ENCODE measurements at regions not wholly inside any gene's neighbourhood (a gene's known extent, or its start where the extent isn't known, plus 50 kb on each side); places are given as distances from the start of the nearest gene placed in this dataset.

DNA sequence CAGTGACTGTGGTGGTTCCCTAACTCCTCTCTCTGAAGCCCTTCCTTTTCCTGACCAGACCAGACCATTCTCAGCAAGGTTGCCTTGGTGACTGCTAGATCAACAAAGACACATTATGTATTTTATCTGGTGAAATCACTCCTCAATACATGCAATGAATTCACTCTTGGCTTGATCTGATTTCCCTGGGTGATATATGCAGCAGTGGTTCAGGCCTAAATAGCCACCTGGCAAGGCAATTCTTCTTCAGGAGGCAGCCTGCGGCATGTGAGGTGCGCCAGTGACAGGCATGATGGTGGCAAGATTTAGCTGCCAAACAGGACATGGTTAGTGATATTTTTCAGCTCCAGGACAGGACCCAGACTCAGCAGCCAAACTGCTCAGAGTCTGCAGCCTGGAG lies 350.3 kb upstream of the CCDC196 start:
- Histone ChIP-seq H3K9me3 (replicated peaks; ENCODE audit: low read length) (no peaks in the 10 kb centered on the region), H3K36me3 (ENCODE audit: insufficient read depth, low read length) (no peaks in the 10 kb centered on the region), H3K4me2 (ENCODE audit: low read length) (no peak overlapping the region), H3K27me3 (ENCODE audit: control insufficient read depth, insufficient read depth, low read length) (peaks cover 3% of the 10 kb centered on the region), H3K4me3 (ENCODE audit: low read length) (no peak overlapping the region), H3K4me1 (ENCODE audit: control insufficient read depth, insufficient read depth, low read length) (no peaks in the 10 kb centered on the region), H3K9ac (ENCODE audit: low read depth, low read length) (no peak overlapping the region)

DNA sequence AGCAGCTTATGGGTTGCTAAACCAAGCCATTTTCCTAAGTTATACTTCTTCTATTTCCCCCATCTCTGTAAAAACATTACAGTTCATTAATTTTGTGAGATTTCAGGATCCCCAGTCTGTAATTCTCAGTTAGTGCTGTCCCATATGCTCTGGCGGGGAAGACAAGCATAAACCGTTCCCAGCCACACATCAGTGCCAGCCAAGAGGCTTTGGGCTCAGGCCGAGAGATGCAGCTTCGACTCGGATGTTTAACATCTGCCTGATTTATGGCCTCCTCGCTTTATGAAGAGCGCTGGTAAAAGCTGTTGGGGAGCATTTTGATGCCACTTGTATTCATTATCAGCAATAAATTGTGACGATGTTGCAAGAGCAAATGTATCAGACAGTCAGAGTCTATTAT lies 349.1 kb upstream of the CCDC196 start:
- Histone ChIP-seq H3K4me3 (ENCODE audit: low read length) (no peak overlapping the region), H3K4me1 (ENCODE audit: control insufficient read depth, insufficient read depth, low read length) (no peaks in the 10 kb centered on the region), H3K36me3 (ENCODE audit: insufficient read depth, low read length) (no peaks in the 10 kb centered on the region), H3K9me3 (replicated peaks; ENCODE audit: low read length) (no peaks in the 10 kb centered on the region), H3K9ac (ENCODE audit: low read depth, low read length) (no peak overlapping the region), H3K4me2 (ENCODE audit: low read length) (no peak overlapping the region), H3K27me3 (ENCODE audit: control insufficient read depth, insufficient read depth, low read length) (peaks cover 3% of the 10 kb centered on the region)

DNA sequence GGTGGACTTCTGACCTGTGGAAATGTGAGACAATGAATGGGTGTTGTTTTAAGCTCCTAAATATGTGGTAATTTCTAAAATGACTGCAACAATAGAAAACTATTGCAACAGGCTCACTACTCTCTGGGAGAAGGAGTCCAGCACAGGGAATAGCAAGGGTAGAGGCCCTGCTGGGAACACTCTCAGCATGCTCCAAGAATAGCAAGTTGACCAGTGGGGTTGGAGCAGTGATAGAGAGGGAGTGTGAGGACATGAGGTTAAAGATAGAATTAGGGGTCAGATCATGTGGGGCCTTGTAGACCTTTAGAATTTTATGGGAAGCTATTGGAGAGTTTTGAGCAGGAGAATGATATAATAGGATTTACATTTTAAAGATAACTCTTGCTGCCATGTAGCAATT lies 346.7 kb upstream of the CCDC196 start:
- Histone ChIP-seq H3K9me3 (replicated peaks; ENCODE audit: low read length) (no peaks in the 10 kb centered on the region), H3K4me2 (ENCODE audit: low read length) (no peak overlapping the region), H3K36me3 (ENCODE audit: insufficient read depth, low read length) (no peaks in the 10 kb centered on the region), H3K4me1 (ENCODE audit: control insufficient read depth, insufficient read depth, low read length) (no peaks in the 10 kb centered on the region), H3K4me3 (ENCODE audit: low read length) (no peak overlapping the region), H3K9ac (ENCODE audit: low read depth, low read length) (no peak overlapping the region), H3K27me3 (ENCODE audit: control insufficient read depth, insufficient read depth, low read length) (peaks cover 3% of the 10 kb centered on the region)

DNA sequence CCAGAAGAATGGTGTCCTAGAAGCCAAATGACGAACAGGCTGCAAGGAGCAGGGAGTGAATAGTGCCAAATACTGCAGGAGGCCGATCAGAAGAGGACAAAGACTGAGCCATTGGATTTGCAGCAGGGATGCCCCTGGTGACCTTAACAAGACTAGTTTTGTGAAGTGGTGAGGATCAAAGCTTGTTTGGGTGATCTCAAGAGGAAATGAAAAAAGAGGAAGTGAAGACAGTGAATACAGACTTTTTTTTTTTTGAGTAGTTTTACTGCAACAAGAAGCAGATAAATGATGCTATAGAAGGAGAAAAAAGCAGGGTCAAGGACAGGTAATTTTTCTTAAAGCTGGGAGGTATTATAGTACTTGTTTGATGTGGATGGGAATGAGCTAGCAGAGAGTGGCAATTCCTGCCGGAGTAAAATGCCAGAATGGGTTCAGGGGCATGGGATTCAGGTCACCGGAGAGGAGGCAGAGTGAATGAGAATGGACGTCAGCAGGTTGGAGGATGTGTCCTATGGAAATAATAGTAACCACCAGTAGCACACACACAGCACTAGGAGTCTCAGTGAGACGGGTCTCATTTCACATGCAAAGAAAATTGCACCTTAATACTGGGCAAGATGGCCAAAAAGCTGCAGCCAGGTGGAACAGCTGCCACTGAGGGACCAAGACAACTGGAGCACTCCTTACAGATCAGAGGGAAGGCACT lies 345.8 kb upstream of the CCDC196 start:
- H3K9ac ChIP-seq (ENCODE audit: low read depth, low read length): no peak overlapping the region
- H3K4me2 ChIP-seq (ENCODE audit: low read length): no peak overlapping the region
- no peaks in the 10 kb centered on the region for H3K36me3 ChIP-seq (ENCODE audit: insufficient read depth, low read length)
- no peaks in the 10 kb centered on the region for H3K9me3 ChIP-seq (replicated peaks; ENCODE audit: low read length)
- peaks cover 3% of the 10 kb centered on the region for H3K27me3 ChIP-seq (ENCODE audit: control insufficient read depth, insufficient read depth, low read length)
- H3K4me1 ChIP-seq (ENCODE audit: control insufficient read depth, insufficient read depth, low read length): no peaks in the 10 kb centered on the region
- no peak overlapping the region for H3K4me3 ChIP-seq (ENCODE audit: low read length)

DNA sequence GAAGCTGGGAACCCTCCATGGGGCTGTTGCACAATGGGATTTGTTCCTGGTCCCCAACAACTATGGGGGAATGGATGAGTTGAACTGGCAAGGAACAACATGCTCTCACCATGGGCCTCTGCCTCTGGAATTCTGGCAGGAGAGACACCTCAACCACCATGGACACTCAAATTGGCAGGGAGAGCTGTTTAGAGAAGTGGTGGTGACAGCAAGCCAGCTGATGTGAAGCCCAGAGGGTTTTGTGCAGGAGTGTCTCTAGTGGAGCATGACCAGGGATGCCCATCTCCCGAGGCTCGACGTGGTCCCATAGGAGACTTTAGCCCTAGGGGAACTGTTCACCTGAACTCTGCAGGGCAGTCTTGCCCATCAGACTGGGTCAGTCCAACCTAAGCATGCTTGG lies 345.2 kb upstream of the CCDC196 start:
- H3K4me1 ChIP-seq (ENCODE audit: control insufficient read depth, insufficient read depth, low read length): no peaks in the 10 kb centered on the region
- no peaks in the 10 kb centered on the region for H3K36me3 ChIP-seq (ENCODE audit: insufficient read depth, low read length)
- H3K4me3 ChIP-seq (ENCODE audit: low read length): no peak overlapping the region
- no peak overlapping the region for H3K9ac ChIP-seq (ENCODE audit: low read depth, low read length)
- H3K9me3 ChIP-seq (replicated peaks; ENCODE audit: low read length): no peaks in the 10 kb centered on the region
- peaks cover under 1% of the 10 kb centered on the region for H3K27me3 ChIP-seq (ENCODE audit: control insufficient read depth, insufficient read depth, low read length)
- H3K4me2 ChIP-seq (ENCODE audit: low read length): no peak overlapping the region

DNA sequence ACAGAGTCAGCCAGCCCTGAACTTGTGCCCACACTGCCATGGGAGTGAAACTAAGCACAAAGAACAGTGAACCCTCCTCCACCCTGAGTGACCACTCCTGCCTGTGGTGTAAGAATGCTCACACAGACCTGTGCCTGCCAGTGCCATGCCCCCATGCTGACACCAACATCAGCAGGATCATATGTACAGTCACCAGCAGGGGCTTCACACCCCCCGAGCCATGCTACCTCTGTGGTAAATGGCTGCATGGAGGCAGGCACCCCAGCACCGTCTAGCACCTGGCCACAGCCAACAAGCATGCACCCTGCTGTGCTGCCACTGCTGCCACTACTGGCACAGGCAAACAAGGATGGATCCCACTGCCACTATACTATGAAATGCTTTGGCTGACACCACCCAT lies 344.4 kb upstream of the CCDC196 start:
- no peak overlapping the region for H3K4me2 ChIP-seq (ENCODE audit: low read length)
- no peak overlapping the region for H3K4me3 ChIP-seq (ENCODE audit: low read length)
- H3K27me3 ChIP-seq (ENCODE audit: control insufficient read depth, insufficient read depth, low read length): no peaks in the 10 kb centered on the region
- H3K9ac ChIP-seq (ENCODE audit: low read depth, low read length): no peak overlapping the region
- no peaks in the 10 kb centered on the region for H3K36me3 ChIP-seq (ENCODE audit: insufficient read depth, low read length)
- H3K4me1 ChIP-seq (ENCODE audit: control insufficient read depth, insufficient read depth, low read length): no peaks in the 10 kb centered on the region
- no peaks in the 10 kb centered on the region for H3K9me3 ChIP-seq (replicated peaks; ENCODE audit: low read length)

DNA sequence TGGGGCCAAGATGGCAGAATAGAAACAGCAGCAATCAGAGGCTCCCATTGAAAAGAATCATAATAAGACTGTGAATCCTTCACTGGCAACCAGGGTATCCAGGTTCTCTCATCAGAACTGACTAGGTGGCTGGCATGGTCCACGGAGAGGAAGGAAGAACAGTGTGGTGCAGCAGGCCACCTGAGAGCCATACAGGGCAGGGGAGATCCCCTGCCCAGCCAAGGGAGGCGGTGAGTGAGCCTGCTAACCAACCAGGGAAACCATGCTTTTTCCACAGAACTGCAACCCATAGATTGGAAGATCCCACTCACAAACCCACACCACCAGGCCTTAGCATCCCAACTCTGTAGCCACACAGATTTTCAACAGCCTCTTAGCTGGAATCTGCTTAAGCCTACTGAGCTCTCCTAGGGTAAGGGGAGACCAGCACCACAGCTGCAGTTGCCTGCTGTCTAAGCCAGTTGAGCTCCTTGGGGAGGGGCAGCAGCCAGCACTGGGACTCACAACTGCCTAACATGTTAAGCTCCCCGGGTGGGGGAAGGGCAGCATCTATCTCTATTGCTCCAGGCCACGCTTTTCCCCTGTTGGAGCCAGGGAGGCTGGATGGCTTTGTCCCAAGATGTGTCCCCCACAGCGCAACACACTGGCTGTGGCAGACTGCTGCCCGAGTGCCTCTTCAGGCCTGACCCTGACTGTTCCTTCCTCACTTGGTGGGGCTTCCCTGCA lies 342.6 kb upstream of the CCDC196 start:
- H3K9ac ChIP-seq (ENCODE audit: low read depth, low read length): no peak overlapping the region
- no peaks in the 10 kb centered on the region for H3K27me3 ChIP-seq (ENCODE audit: control insufficient read depth, insufficient read depth, low read length)

DNA sequence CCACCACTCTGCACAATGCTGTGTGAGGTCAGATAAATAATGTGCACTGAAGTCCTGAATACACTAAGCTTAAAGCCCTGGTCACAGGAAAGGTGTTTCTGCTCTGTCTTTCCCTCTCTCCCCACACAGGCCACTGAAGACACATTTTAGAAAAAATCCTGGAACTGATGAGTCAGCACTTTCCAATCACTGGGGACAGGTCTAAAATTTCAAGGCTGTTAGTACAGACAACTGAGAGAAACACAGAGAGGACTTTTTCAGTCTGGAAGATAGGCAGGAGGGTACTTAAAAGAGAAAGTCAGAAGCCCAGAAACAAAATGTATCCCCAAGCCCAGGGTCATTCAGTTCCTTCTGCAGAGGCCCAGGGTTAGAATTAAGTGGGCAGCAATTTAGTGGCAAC lies 333.9 kb upstream of the CCDC196 start:
- Histone ChIP-seq H3K27me3 (ENCODE audit: control insufficient read depth, insufficient read depth, low read length) (no peaks in the 10 kb centered on the region), H3K4me3 (ENCODE audit: low read length) (no peak overlapping the region), H3K4me1 (ENCODE audit: control insufficient read depth, insufficient read depth, low read length) (no peaks in the 10 kb centered on the region), H3K9ac (ENCODE audit: low read depth, low read length) (no peak overlapping the region), H3K4me2 (ENCODE audit: low read length) (no peak overlapping the region), H3K36me3 (ENCODE audit: insufficient read depth, low read length) (no peaks in the 10 kb centered on the region), H3K9me3 (replicated peaks; ENCODE audit: low read length) (no peaks in the 10 kb centered on the region)

More for the DNA sequence above, 342.6 kb upstream of the CCDC196 start:
- Histone ChIP-seq H3K9me3 (replicated peaks; ENCODE audit: low read length) (no peaks in the 10 kb centered on the region), H3K4me2 (ENCODE audit: low read length) (no peak overlapping the region), H3K36me3 (ENCODE audit: insufficient read depth, low read length) (no peaks in the 10 kb centered on the region), H3K4me1 (ENCODE audit: control insufficient read depth, insufficient read depth, low read length) (no peaks in the 10 kb centered on the region), H3K4me3 (ENCODE audit: low read length) (no peak overlapping the region)

DNA sequence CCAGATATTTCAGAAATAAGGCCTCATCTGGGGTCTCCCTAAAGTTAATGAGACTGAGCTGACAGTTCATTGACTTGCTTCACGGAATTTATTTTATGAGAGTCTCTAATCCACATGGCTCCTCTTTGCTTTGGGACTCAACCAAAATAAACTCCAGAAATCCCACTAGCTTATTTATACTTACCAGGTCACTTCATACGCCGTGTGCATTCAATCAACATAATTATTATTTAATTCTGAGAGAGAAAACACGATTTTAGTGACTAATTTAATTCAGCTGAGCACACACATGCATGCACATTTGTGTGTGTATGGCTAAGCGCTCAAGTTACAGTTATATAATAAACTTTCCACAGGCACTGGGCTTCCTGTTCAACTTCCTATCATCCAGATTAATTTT lies 333.4 kb upstream of the CCDC196 start:
- Histone ChIP-seq H3K4me1 (ENCODE audit: control insufficient read depth, insufficient read depth, low read length) (no peaks in the 10 kb centered on the region), H3K4me2 (ENCODE audit: low read length) (no peak overlapping the region), H3K9ac (ENCODE audit: low read depth, low read length) (no peak overlapping the region), H3K36me3 (ENCODE audit: insufficient read depth, low read length) (no peaks in the 10 kb centered on the region), H3K4me3 (ENCODE audit: low read length) (no peak overlapping the region), H3K9me3 (replicated peaks; ENCODE audit: low read length) (no peaks in the 10 kb centered on the region), H3K27me3 (ENCODE audit: control insufficient read depth, insufficient read depth, low read length) (no peaks in the 10 kb centered on the region)

DNA sequence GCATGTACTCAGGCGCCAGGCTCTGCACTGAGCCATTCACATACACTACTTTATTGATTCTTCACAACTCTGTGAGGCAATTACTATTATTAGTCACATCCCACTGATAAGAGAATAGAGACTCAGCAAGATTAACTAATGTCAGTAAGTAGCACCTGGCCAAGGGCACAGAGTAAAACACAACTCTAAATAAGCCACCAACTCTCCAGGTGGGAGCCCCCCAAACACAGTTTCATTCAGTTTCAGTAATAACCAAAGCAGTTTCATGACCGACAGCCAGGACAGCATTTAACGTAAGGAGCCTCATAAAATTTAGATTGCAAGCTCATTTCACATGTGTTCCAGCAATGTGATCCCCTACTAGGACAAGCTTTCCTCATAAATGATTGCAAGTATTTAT lies 323.1 kb upstream of the CCDC196 start:
- no peaks in the 10 kb centered on the region for H3K27me3 ChIP-seq (ENCODE audit: control insufficient read depth, insufficient read depth, low read length)
- H3K9ac ChIP-seq (ENCODE audit: low read depth, low read length): no peak overlapping the region
- no peaks in the 10 kb centered on the region for H3K4me1 ChIP-seq (ENCODE audit: control insufficient read depth, insufficient read depth, low read length)
- no peaks in the 10 kb centered on the region for H3K36me3 ChIP-seq (ENCODE audit: insufficient read depth, low read length)
- H3K4me2 ChIP-seq (ENCODE audit: low read length): no peak overlapping the region
- no peak overlapping the region for H3K4me3 ChIP-seq (ENCODE audit: low read length)
- no peaks in the 10 kb centered on the region for H3K9me3 ChIP-seq (replicated peaks; ENCODE audit: low read length)

DNA sequence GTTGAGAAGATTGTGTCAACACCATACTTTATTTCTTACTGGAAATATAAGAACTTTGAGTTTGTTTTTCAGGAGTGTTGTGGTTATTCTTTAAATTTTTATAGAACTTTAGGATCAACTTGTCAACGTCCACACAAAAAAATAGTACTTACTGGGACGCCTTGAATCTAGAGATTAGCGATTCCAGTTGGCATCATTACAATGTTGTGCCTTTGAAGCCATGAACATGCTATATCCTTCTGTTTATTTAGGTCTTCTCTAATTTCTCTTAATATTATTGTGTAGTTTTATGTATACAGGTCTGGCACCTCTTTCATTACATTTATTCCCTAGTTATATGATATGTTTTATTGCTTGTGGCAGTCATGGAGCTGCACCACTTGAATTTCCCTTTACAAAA lies 320.8 kb upstream of the CCDC196 start:
- Histone ChIP-seq H3K27me3 (ENCODE audit: control insufficient read depth, insufficient read depth, low read length) (no peaks in the 10 kb centered on the region), H3K36me3 (ENCODE audit: insufficient read depth, low read length) (no peaks in the 10 kb centered on the region), H3K4me1 (ENCODE audit: control insufficient read depth, insufficient read depth, low read length) (no peaks in the 10 kb centered on the region), H3K4me3 (ENCODE audit: low read length) (no peak overlapping the region), H3K4me2 (ENCODE audit: low read length) (no peak overlapping the region), H3K9ac (ENCODE audit: low read depth, low read length) (no peak overlapping the region), H3K9me3 (replicated peaks; ENCODE audit: low read length) (no peaks in the 10 kb centered on the region)

DNA sequence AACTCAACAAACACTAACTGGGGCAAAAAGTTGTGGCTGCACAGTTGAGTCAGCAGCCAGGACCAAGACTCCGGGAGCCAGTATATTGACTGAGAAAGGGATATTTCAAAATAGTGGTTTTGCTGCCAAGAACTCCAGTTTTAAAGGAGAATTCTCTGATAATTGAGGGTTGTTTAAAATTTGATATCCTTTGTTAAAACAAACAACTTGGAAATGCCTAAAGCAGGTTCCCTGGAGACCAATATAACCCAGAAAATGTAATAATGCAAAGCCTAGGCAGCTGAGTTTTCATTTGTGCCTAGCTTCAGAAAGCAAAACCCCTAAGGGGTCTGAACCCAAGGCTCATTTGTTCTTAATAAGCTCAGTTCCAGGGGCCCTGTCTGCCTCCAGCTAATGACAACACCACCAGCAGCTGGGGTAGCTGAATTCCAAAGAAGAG lies 311.7 kb upstream of the CCDC196 start:
- H3K4me1 ChIP-seq (ENCODE audit: control insufficient read depth, insufficient read depth, low read length): no peaks in the 10 kb centered on the region
- no peaks in the 10 kb centered on the region for H3K27me3 ChIP-seq (ENCODE audit: control insufficient read depth, insufficient read depth, low read length)
- H3K9me3 ChIP-seq (replicated peaks; ENCODE audit: low read length): no peaks in the 10 kb centered on the region
- no peak overlapping the region for H3K4me2 ChIP-seq (ENCODE audit: low read length)
- H3K36me3 ChIP-seq (ENCODE audit: insufficient read depth, low read length): no peaks in the 10 kb centered on the region
- no peak overlapping the region for H3K9ac ChIP-seq (ENCODE audit: low read depth, low read length)
- no peak overlapping the region for H3K4me3 ChIP-seq (ENCODE audit: low read length)
